HG02763 (cell line): ENCODE measurements at regions not wholly inside any gene's neighbourhood (a gene's known extent, or its start where the extent isn't known, plus 50 kb on each side); places are given as distances from the start of the nearest gene placed in this dataset.

ENCODE experiments used
- ATAC-seq: cut with Tn5 transposase; IDR thresholded peaks from one replicate; pipeline ENCODE4 v1.9.1; 2021; ENCODE audit warnings: mild to moderate bottlenecking, moderate library complexity; ENCODE audit not compliant: unreplicated experiment

DNA sequence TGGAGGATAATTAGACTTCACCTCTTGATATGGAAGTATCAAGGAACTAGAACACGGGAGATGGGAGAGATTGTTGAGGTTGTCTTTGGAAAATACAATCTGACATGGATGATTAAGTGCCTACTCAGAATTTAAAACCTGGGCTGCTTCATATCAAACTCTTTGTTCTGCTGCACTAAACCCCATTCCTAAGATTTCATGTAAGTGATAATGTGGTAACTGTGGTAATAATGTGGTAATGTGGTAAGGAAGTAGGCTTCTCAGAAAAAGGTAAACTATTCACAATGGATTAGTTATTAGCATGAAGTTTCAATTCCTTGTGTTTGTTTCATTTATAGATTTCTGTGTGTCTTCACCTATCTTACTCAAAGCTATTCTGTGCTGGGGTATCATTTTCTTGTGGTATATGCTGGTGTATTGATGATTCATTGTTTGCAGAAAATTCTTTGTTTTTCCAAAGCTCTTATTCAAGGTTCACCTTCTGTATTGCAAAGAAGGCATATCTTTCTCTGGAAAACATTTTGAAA is 129.9 kb upstream of the TAC1 start:
- ATAC-seq = peak; percentile 63

- ATAC-seq = no peak
These were observed 111.4 kb upstream of the TAC1 start for GRCh38 chr7:97620495-97620894.

DNA sequence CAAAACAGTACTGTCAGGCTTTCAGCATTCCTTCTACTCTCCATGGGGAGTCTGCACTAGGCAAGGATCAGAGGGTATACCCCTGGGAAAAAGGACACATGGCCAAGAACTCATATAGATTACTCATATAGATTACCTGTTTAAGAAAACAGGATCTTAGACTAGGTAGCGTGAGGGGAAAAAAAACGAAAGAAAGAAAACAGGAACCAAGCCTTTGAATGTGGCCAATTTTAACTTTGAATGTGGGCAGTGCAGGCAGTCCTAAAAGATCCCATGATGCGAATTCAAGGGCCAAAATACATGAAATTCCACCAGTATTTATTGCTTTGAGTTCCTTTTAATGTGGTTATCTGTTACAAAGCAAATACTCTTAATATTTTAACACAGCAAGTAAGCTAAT is 108.6 kb upstream of the TAC1 start:
- ATAC-seq = peak; percentile 96

DNA sequence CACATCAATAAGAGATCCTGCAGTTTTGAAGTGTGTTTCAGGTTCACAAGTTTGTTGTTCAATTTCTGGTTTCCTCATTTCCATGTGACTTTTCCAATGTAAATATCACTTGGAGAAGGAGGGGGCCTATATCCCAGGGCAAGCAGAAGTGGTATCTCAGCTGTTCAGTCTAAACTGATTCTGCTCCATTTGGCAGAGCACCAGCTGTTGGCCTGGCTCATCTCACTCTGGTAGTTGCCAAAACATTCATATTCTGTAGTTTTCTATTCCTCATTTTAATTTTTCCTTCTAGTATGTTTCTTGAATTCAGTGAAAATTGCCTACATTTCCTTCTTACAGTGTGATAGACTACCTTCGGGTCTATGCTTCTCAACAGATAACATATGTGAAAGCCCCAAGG is 101.8 kb upstream of the TAC1 start:
- no peak for ATAC-seq

DNA sequence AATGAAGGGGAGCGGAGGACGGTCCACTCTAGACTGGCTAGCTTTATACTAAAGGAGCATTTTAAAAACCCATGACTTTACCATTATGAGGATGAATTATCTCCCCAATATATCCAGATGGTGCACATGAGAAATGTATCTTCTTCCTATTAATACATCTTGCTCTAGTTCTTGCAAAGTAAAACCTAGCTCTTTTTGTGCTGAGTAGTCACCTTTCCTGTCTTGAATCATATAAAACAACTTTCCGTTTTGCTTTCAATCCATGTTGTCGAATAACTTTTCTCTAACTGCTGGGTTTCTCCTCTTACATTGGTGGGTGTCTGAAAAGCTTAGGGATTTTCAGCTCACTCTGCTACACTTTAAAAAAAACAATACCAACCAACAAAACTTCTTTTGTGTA is 96.3 kb upstream of the TAC1 start:
- ATAC-seq = no peak

DNA sequence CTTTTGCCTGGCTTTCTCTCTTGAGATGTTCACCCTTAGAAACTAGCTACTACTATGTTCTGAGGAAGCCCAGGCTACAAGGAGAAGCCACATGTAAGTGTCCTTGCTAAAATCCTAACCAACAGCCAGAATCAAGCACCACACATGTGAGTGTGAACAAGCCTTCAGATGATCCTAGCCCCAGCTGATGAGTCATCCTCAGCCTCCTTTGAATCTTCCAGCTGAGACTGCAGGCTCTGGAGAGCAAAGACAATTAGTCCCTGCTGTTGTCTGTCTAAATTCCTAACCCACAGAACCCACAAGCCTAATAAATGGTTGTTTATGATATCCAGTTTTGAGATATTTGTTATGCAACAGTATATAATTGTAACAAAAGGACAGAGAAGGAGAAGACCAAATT is 92.8 kb upstream of the TAC1 start:
- ATAC-seq = no peak

- ATAC-seq = no peak
These were observed 72.4 kb upstream of the TAC1 start for GRCh38 chr7:97659363-97660045.

GRCh38 chr7:97667359-97667758 is 64.5 kb upstream of the TAC1 start:
- ATAC-seq = no peak

DNA sequence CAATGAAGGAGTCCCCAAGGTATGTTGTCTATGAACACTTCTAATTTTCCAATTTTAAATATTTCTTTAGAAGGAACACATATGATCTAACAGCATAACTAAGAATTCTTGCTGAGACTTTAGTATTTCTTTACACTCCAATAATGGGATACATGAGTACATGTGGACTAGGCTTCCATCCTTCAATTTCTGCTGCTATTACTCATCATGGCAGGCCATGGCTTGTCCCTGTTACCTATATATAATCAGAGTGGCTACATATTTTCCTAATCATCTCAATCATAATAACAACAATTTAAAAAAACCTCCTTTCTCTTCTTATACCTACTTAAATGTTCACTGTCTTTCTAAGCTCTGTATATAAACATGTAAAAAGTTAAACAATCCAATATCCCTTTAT is 60.3 kb upstream of the TAC1 start:
- no peak for ATAC-seq

DNA sequence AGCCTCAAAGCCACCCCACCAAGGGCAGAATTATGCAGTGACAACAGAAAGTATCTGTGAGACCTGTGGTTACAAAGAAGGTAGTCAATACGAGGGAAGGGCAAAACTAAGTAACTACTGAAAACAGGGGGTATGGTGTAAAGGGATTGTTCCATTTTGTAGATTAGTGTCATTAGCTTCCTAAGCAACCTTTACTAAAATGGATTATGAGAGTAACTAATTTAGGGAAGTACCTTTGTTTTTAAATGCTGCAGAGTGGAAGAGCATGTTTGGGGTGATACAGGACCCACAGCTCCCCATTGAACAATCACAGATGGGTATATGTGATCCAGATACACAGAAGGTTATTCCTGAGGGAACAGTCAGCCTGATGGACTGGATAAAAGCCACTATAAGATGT is 51.3 kb upstream of the TAC1 start:
- no peak for ATAC-seq
